Adipose tissue (tissue), 3 donors: ENCODE measurements at regions not wholly inside any gene's neighbourhood (a gene's known extent, or its start where the extent isn't known, plus 50 kb on each side); places are given as distances from the start of the nearest gene placed in this dataset.
"Not testable (repeated sequence)": the region's sequence is repeated elsewhere in the genome, so short reads cannot be mapped to it uniquely, and the experiment has no call there.

Source experiments
- H3K27ac ChIP-seq: one replicate; pipeline ENCODE4 v1.5.1; 2013; ENCODE audit warnings: low read depth, low read length
- WGBS, 3 donors: extraction: QIAGEN DNeasy Blood & Tissue Kit; methylation state at CpG; one replicate each; pipeline ENCODE4 v1.1.7; 2013; 5-methylcytosine and 5-hydroxymethylcytosine counted together
- donor health status: healthy with polysubstance abuse.
- donor health status: Bipolar disorder and iron deficiency.
- donor health status: healthy.

- no peak overlapping the region for H3K27ac ChIP-seq
- 63 to 68% (median 65%) methylated on average over 2 of the region's 2 CpGs for WGBS, 3 donors
These were observed 568.2 kb upstream of the LRATD1 start for GRCh38 chr2:14064346-14064745.

GRCh38 chr2:14072338-14072737, 560.2 kb upstream of the LRATD1 start:
- WGBS, 3 donors, result 0 to 52% (median 30%) methylated on average over 1 of the region's 1 CpG
- no peak overlapping the region for H3K27ac ChIP-seq

GRCh38 chr2:14074691-14075090, 557.8 kb upstream of the LRATD1 start:
- no peak overlapping the region for H3K27ac ChIP-seq
- 21 to 28% (median 24%) methylated on average over 1 of the region's 1 CpG for WGBS, 3 donors

- H3K27ac ChIP-seq, result no peak overlapping the region
- 64 to 71% (median 69%) methylated on average over 3 of the region's 3 CpGs for WGBS, 3 donors
These were observed 552.9 kb upstream of the LRATD1 start for GRCh38 chr2:14079576-14079975.

- WGBS, 3 donors, result 89 to 95% (median 89%) methylated on average over 1 of the region's 1 CpG
- no peak overlapping the region for H3K27ac ChIP-seq
These were observed 551.0 kb upstream of the LRATD1 start for GRCh38 chr2:14081521-14081920.

GRCh38 chr2:14082640-14083039, 549.9 kb upstream of the LRATD1 start:
- no peak overlapping the region for H3K27ac ChIP-seq
- 89 to 93% (median 91%) methylated on average over 5 of the region's 5 CpGs for WGBS, 3 donors

- WGBS, 3 donors, result 81 to 93% (median 85%) methylated on average over 1 of the region's 1 CpG
These were observed 537.9 kb upstream of the LRATD1 start for GRCh38 chr2:14094592-14094991.

GRCh38 chr2:14099101-14099500, 533.4 kb upstream of the LRATD1 start:
- WGBS, 3 donors, result 77 to 95% (median 85%) methylated on average over 9 of the region's 9 CpGs
- H3K27ac ChIP-seq, result not testable (repeated sequence)

More at GRCh38 chr2:14094592-14094991, 537.9 kb upstream of the LRATD1 start:
- H3K27ac ChIP-seq, result no peak overlapping the region

GRCh38 chr2:14114275-14114674, 518.2 kb upstream of the LRATD1 start:
- 45 to 87% (median 52%) methylated on average over 2 of the region's 2 CpGs for WGBS, 3 donors
- no peak overlapping the region for H3K27ac ChIP-seq

- WGBS, 3 donors, result 63 to 64% (median 64%) methylated on average over 3 of the region's 3 CpGs
- no peak overlapping the region for H3K27ac ChIP-seq
These were observed 512.1 kb upstream of the LRATD1 start for GRCh38 chr2:14120376-14120775.

GRCh38 chr2:14123436-14124103, 508.9 kb upstream of the LRATD1 start:
- WGBS, 3 donors, result 79 to 85% (median 80%) methylated on average over 6 of the region's 6 CpGs
- no peak overlapping the region for H3K27ac ChIP-seq

GRCh38 chr2:14125624-14126293, 506.8 kb upstream of the LRATD1 start:
- 80 to 83% (median 82%) methylated on average over 7 of the region's 7 CpGs for whole genome bisulfite sequencing, 3 donors
- no peak overlapping the region for H3K27ac ChIP-seq

GRCh38 chr2:14126846-14127245, 505.7 kb upstream of the LRATD1 start:
- no peak overlapping the region for H3K27ac ChIP-seq
- WGBS, 3 donors, result 88 to 93% (median 92%) methylated on average over 2 of the region's 2 CpGs

- no peak overlapping the region for H3K27ac ChIP-seq
- 76 to 82% (median 79%) methylated on average over 3 of the region's 3 CpGs for WGBS, 3 donors
These were observed 504.8 kb upstream of the LRATD1 start for GRCh38 chr2:14127765-14128164.

GRCh38 chr2:14132386-14132785, 500.1 kb upstream of the LRATD1 start:
- no peak overlapping the region for H3K27ac ChIP-seq
- WGBS, 3 donors, result 83 to 93% (median 93%) methylated on average over 1 of the region's 1 CpG

- no peak overlapping the region for H3K27ac ChIP-seq
- WGBS, 3 donors, result 49 to 77% (median 65%) methylated on average over 3 of the region's 3 CpGs
These were observed 497.7 kb upstream of the LRATD1 start for GRCh38 chr2:14134771-14135170.

GRCh38 chr2:14136030-14136429, 496.5 kb upstream of the LRATD1 start:
- WGBS, 3 donors, result 86 to 94% (median 90%) methylated on average over 2 of the region's 2 CpGs
- H3K27ac ChIP-seq, result no peak overlapping the region

- 33 to 61% (median 50%) methylated on average over 2 of the region's 2 CpGs for WGBS, 3 donors
- no peak overlapping the region for H3K27ac ChIP-seq
These were observed 494.9 kb upstream of the LRATD1 start for GRCh38 chr2:14137643-14138042.

- WGBS, 3 donors, result 70 to 83% (median 73%) methylated on average over 6 of the region's 6 CpGs
- no peak overlapping the region for H3K27ac ChIP-seq
These were observed 492.4 kb upstream of the LRATD1 start for GRCh38 chr2:14140009-14140550.

GRCh38 chr2:14143435-14143834, 489.1 kb upstream of the LRATD1 start:
- H3K27ac ChIP-seq, result no peak overlapping the region
